ENCODE measurements at regions not wholly inside any gene's neighbourhood (a gene's known extent, or its start where the extent isn't known, plus 50 kb on each side); places are given as distances from the start of the nearest gene placed in this dataset.

- TF ChIP-seq CTCF (conservative IDR thresholded peaks at IDR 0.05) (no peak), ZFX (IDR thresholded peaks at IDR 0.05) (no peak)
These were observed 177.3 kb upstream of the EMCN start for GRCh38 chr4:100695039-100695654.
